ENCODE measurements at regions not wholly inside any gene's neighbourhood (a gene's known extent, or its start where the extent isn't known, plus 50 kb on each side); places are given as distances from the start of the nearest gene placed in this dataset.

DNA sequence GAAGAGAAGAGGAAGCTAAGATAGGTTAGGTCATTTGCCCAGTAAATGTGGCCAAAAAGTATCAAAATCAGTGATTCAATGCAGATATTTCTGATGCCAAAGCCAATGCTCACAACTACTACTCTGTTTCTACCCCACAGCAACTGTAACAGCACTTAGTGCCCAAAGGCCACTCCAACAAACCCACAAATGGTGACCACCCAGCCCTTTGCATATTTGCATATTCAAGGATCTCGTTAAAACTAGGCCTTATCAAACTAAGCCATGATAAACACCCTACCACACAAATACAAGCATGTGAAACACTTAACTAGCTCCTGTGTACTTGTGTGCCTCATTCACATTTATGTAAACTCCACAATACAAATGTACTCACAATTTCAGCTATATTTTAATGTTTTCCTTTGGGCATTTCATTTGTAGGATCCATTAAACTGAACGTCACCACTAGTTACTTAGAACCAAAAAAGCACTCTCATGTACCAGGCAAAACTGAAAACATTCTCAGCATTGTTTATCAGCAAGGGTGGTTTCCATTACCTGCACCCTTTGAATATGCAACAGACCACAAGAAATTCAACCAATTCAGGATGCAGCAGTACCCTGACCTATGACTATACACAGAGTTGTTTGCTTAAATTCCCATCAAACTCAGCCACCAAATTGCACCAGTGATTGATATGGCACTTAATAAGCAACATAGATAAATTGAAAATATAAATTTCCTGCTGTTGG, 111.2 kb upstream of the STT3B start:
- H3K27ac ChIP-seq: no peak overlapping the region
- no peaks in the 10 kb centered on the region for H3K9me3 ChIP-seq
- H3K27me3 ChIP-seq: no peaks in the 10 kb centered on the region
- no peaks in the 10 kb centered on the region for H3K36me3 ChIP-seq
- TF ChIP-seq POLR2AphosphoS5 (IDR thresholded peaks at IDR 0.05) (no peak), EP300 (IDR thresholded peaks at IDR 0.05) (no peak), POLR2A (IDR thresholded peaks at IDR 0.05) (no peak)
- TF ChIP-seq, protein P1, sequence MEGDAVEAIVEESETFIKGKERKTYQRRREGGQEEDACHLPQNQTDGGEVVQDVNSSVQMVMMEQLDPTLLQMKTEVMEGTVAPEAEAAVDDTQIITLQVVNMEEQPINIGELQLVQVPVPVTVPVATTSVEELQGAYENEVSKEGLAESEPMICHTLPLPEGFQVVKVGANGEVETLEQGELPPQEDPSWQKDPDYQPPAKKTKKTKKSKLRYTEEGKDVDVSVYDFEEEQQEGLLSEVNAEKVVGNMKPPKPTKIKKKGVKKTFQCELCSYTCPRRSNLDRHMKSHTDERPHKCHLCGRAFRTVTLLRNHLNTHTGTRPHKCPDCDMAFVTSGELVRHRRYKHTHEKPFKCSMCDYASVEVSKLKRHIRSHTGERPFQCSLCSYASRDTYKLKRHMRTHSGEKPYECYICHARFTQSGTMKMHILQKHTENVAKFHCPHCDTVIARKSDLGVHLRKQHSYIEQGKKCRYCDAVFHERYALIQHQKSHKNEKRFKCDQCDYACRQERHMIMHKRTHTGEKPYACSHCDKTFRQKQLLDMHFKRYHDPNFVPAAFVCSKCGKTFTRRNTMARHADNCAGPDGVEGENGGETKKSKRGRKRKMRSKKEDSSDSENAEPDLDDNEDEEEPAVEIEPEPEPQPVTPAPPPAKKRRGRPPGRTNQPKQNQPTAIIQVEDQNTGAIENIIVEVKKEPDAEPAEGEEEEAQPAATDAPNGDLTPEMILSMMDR (IDR thresholded peaks at IDR 0.05): no peak
- H3K4me1 ChIP-seq: no peaks in the 10 kb centered on the region
- intact Hi-C loops (cut with DNase I; ENCODE audit: low total_unique reads): no loop called here
- H3K4me3 ChIP-seq: no peak overlapping the region
- WGBS, 5 donors: 66 to 85% (median 74%) methylated on average over 2 of the region's 2 CpGs
- DNase-seq: no peak

DNA sequence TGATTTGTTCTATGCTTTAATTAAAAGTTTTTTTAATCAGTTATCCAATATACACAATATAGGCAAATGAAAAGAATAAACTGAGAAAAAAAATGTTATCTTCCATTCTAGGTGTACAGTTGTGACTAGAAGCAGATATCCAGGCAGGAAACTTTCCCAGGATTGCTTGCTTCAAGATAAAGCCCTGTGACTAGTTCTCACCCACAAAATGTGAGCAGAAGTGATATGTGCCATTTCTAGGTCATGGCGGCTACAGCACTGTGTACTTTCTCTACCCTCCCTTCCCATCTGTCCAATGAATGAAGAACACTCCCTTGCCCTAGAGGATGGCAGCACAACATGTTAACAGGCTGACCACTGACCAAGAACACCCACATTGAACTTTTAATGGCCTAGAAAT, 110.5 kb upstream of the STT3B start:
- Histone ChIP-seq H3K9me3 (no peaks in the 10 kb centered on the region), H3K4me1 (no peaks in the 10 kb centered on the region), H3K4me3 (no peak overlapping the region), H3K36me3 (no peaks in the 10 kb centered on the region), H3K27ac (no peak overlapping the region), H3K27me3 (no peaks in the 10 kb centered on the region)
- intact Hi-C loops (cut with DNase I; ENCODE audit: low total_unique reads): no loop called here
- 42 to 63% (median 61%) methylated on average over 1 of the region's 1 CpG for WGBS, 5 donors
- no peak for TF ChIP-seq EP300 (IDR thresholded peaks at IDR 0.05)
- no peak for TF ChIP-seq POLR2A (IDR thresholded peaks at IDR 0.05)
- TF ChIP-seq POLR2AphosphoS5 (IDR thresholded peaks at IDR 0.05): no peak
- TF ChIP-seq, protein P1 (IDR thresholded peaks at IDR 0.05): no peak
- no peak for DNase-seq

DNA sequence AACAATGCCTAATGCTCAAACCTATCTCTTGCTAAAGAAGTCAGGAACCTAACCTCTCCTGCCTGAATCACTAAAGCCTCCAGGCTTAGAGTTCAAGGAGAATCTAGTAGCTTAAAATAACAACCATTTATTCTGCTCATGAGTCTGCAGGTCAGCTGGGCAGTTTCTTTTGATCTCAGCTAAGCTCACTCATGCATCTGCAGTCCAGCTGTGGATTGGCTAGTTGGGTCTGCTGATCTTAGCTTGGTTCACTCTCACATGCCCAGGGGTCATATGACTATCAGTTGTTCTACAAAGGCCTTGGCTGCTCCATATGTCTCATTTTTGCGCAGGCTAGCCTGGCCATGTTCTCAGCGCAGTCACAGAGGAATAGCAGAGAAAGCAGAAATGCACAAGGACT, 109.2 kb upstream of the STT3B start:
- no peak overlapping the region for H3K27ac ChIP-seq
- H3K36me3 ChIP-seq: no peaks in the 10 kb centered on the region
- H3K4me1 ChIP-seq: no peaks in the 10 kb centered on the region
- TF ChIP-seq POLR2A (IDR thresholded peaks at IDR 0.05) (no peak), POLR2AphosphoS5 (IDR thresholded peaks at IDR 0.05) (no peak)
- TF ChIP-seq, protein P1 (IDR thresholded peaks at IDR 0.05): no peak
- no peaks in the 10 kb centered on the region for H3K27me3 ChIP-seq
- H3K4me3 ChIP-seq: no peak overlapping the region
- intact Hi-C loops (cut with DNase I; ENCODE audit: low total_unique reads): no loop called here
- peak in 1 of 2 donors; percentile 30 for DNase-seq
- no peaks in the 10 kb centered on the region for H3K9me3 ChIP-seq
- WGBS, 5 donors: 88 to 95% (median 91%) methylated on average over 2 of the region's 2 CpGs

DNA sequence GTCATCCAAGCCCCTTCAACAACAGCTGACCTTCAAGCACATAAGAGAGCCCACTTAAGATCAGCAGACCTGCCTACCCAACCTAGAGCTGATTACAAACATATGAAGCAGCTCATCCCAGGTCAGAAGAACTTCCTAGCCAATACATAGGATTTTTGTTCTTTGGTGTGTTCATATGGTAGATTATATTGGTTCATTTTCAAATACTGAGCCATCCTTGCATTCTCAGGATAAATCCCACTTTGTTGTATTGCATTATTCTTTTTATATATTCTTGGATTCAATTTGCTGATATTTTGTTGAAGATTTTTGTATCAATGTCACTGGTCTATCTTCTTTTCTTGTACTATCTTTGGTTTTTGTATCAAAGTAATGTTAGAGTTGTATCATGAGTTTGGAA, 107.3 kb upstream of the STT3B start:
- no peaks in the 10 kb centered on the region for H3K9me3 ChIP-seq
- H3K27me3 ChIP-seq: no peaks in the 10 kb centered on the region
- H3K36me3 ChIP-seq: no peaks in the 10 kb centered on the region
- intact Hi-C loops (cut with DNase I; ENCODE audit: low total_unique reads): no loop called here
- TF ChIP-seq EP300 (IDR thresholded peaks at IDR 0.05): no peak
- TF ChIP-seq POLR2A (IDR thresholded peaks at IDR 0.05): no peak
- TF ChIP-seq, protein P1 (IDR thresholded peaks at IDR 0.05): no peak
- no peak for TF ChIP-seq POLR2AphosphoS5 (IDR thresholded peaks at IDR 0.05)
- no peaks in the 10 kb centered on the region for H3K4me1 ChIP-seq
- H3K27ac ChIP-seq: no peak overlapping the region
- H3K4me3 ChIP-seq: no peak overlapping the region
- DNase-seq: no peak

All from stomach (tissue), 8 donors.